ENCODE measurements at regions not wholly inside any gene's neighbourhood (a gene's known extent, or its start where the extent isn't known, plus 50 kb on each side); places are given as distances from the start of the nearest gene placed in this dataset.

DNA sequence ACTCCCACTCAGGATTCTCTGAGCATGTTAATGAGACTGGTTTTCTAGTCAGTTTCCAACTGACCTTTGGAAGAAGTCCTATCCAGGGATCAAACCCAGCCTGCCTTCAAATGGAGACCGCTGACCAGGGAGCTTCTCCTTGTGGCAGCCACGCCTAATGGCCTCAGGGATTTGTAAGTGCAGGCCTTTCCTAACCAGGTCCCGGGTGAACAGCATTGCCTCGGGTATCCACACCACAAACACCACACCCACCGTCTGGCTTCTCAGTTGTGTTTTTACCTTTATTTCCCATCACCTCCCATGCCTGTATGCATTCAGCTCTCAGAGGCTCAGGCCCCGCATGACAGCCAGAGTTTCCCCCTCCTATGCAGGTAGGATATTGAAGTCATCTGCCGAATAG is 406.3 kb upstream of the HS6ST1 start (continued):
- TF ChIP-seq HMGXB4 (CRISPR knock-in tag; IDR thresholded peaks at IDR 0.05; ENCODE audit: borderline replicate concordance in 1 of 2, low read depth in 1 of 2): no peak
- TF ChIP-seq MBD4 (IDR thresholded peaks at IDR 0.05; ENCODE audit: borderline replicate concordance, low read length): no peak
- TF ChIP-seq RELA (CRISPR knock-in tag; IDR thresholded peaks at IDR 0.05): no peak

GRCh38 chr2:128726236-128726635 is 407.6 kb upstream of the HS6ST1 start:
- FAIRE-seq (no peak), ATAC-seq (no peak), DNase-seq (ENCODE audit: low spot score) (no peak)
- Histone ChIP-seq H3K36me3 (replicated peaks in 1 of 2; ENCODE audit: control insufficient read depth in 1 of 2, insufficient read depth in 2 of 2, low read length in 2 of 2) (no peaks in the 10 kb centered on the region), H3K4me1 (ENCODE audit: insufficient read depth, low read length) (no peaks in the 10 kb centered on the region), H3K4me3 (replicated peaks in 1 of 3; ENCODE audit: insufficient read depth in 1 of 3, low read depth in 2 of 3, low read length in 3 of 3) (no peak overlapping the region), H3K4me2 (ENCODE audit: low read depth, low read length) (no peak overlapping the region), H4K20me1 (ENCODE audit: insufficient read depth, low read length) (0 out of 2 replicates have a peak, but pooled peaks cover under 1% of the 10 kb centered on the region), H3K27ac (ENCODE audit: extremely low read length, insufficient read depth, low read length) (no peak overlapping the region), H3K9me3 (ENCODE audit: low read length) (no peaks in the 10 kb centered on the region), H2AFZ (ENCODE audit: low read length) (no peak overlapping the region), H3K9ac (ENCODE audit: insufficient read depth, low read depth, low read length) (no peak overlapping the region), H3K27me3 (ENCODE audit: control insufficient read depth in 1 of 2, insufficient read depth in 2 of 2, low read length in 2 of 2) (0 out of 5 replicates have a peak, but pooled peaks cover 0 to 6% of the 10 kb centered on the region in 2 experiments), H3K79me2 (ENCODE audit: insufficient read depth, low read length) (no peaks in the 10 kb centered on the region)
- in situ Hi-C loops (cut with HindIII; ENCODE audit: extremely low pct_ligation_motif_present, low pct_unique_long_range_greater_than_20kb) (loop anchor here (25.0 kb wide), 1 partner anchor 664 kb away; no protein-coding TSS in a partner anchor), intact Hi-C loops (cut with micrococcal nuclease; ENCODE audit: unreplicated experiment) (loop anchor here (5.0 kb wide), 1 partner anchor 729 kb away; no protein-coding TSS in a partner anchor)
- no peak for TF ChIP-seq ASH2L (IDR thresholded peaks at IDR 0.05; ENCODE audit: insufficient read length, low read depth, low read length)
- no peak for TF ChIP-seq CEBPZ (IDR thresholded peaks at IDR 0.05; ENCODE audit: low read length)
- no peak for TF ChIP-seq ZNF605 (CRISPR knock-in tag; IDR thresholded peaks at IDR 0.05)
- no peak for TF ChIP-seq CBX5 (CRISPR knock-in tag; IDR thresholded peaks at IDR 0.05; ENCODE audit: borderline replicate concordance)
- no peak for TF ChIP-seq ZNF703 (CRISPR knock-in tag; IDR thresholded peaks at IDR 0.05; ENCODE audit: borderline replicate concordance)
- no peak for TF ChIP-seq IKZF4 (CRISPR knock-in tag; IDR thresholded peaks at IDR 0.05; ENCODE audit: borderline replicate concordance, low read depth, not compliant biosample characterization)
- POLR2A ChIA-PET: no interaction called here
- CTCF ChIA-PET (ENCODE audit: low intra/inter-chr PET ratio, low total read pairs): no interaction called here
- BruUV-seq (replicated peaks): no TSS peak
- WGBS (ENCODE audit: low lambda C conversion rate): 11% methylated on average over 2 of the region's 2 CpGs
